ENCODE measurements at regions not wholly inside any gene's neighbourhood (a gene's known extent, or its start where the extent isn't known, plus 50 kb on each side); places are given as distances from the start of the nearest gene placed in this dataset.

DNA sequence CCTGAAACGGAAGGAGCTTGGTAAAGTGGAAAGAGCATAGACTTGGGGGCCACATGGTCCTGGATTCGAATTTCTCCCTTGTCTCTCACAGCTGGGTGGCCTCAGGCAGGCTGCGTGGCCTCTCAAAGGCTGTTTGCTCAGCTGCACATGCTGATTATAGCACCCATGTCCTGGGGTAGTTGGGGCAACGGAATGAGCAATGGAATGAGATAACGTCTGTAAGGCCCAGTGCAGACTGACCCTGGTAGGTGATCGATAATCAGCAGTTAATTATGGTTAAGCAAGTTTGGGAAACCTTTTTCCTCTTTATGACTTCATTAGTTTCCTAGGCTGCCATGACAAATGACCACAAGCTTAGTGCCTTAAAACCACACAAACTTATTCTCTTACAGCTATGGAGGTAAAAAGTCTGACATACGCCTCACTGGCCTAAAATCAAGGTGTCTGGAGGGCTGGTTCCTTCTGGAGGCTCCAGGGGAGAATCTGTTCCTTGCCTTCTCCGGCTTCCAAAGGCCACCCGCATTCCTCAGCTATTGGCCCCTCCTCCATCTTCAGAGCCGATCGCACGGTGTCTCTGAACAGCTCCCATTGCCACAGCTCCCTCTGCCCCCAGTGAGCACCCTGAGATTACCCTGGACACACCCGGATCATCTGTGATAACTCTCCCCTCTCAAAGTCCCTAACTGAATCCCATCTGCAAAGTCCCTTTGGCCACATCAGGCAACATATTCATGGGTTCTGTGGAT lies 294.9 kb upstream of the FOXF1 start:
- H3K4me1 Mint-ChIP-seq, result peaks cover 22 to 31% of the 10 kb centered on the region in 2 donors
- H3K36me3 Mint-ChIP-seq, result peaks cover 0 to 7% of the 10 kb centered on the region in 2 donors
- ATAC-seq (replicated peaks) (no peak), DNase-seq (no peak)
- no peak overlapping the region for H3K27ac Mint-ChIP-seq
- H3K4me3 Mint-ChIP-seq, result no peak overlapping the region
- peaks cover 5 to 8% of the 10 kb centered on the region in 2 donors for H3K27me3 Mint-ChIP-seq
- H3K9me3 Mint-ChIP-seq, result peaks cover 10 to 13% of the 10 kb centered on the region in 2 donors

DNA sequence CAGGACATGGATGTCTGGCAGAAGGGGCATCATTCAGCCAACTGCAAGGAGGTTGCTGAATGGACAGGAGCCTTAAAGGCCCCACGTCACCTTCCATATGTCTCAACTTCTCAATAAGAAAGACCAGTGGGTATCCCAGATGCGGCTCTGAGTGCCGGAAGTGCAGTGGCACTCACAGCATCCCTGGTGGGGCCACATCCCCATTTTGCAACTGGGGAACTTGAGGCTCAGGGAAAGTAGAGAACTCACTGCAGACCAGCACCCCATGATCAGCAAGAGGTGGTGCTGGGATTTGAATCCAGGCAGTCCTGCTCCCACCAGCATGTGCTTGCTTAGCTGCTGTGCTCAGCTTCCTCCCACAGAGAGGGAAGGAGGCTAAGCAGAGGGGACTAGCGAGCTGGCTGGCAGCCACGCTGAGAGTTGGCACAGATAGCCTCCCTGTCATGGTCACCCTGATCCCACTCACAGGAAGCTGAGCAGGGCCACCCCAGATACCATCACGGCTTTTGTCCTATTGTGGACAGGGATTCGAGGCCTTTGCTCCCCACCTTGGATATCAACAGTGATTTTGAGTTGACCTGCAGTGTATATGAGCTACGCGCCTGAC lies 294.2 kb upstream of the FOXF1 start:
- ATAC-seq (replicated peaks) (no peak), DNase-seq (no peak)
- H3K4me1 Mint-ChIP-seq, result peaks cover 22 to 31% of the 10 kb centered on the region in 2 donors
- H3K9me3 Mint-ChIP-seq, result peaks cover 9 to 13% of the 10 kb centered on the region in 2 donors
- no peak overlapping the region for H3K27ac Mint-ChIP-seq
- H3K36me3 Mint-ChIP-seq, result peaks cover 0 to 7% of the 10 kb centered on the region in 2 donors
- H3K4me3 Mint-ChIP-seq, result no peak overlapping the region
- H3K27me3 Mint-ChIP-seq, result peaks cover 5 to 13% of the 10 kb centered on the region in 2 donors

DNA sequence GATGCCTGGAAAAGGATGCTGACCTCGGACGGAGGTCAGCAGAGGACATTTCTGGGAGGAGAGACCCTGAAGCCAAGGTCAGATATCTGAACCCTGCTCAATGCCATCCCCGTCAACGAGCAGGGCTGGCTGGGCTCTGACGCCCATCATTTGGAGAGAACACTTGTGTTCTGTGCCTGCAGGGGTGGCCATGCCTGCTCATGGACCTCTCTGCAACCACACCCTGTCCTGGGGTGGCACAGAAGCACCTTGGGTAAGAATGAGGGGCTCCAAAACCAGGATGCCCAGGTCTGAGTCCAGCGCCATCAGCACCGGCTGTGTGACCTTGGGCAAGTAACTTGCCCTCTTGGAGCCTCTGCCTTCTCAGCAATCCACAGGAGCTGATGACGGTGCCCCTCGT lies 293.7 kb upstream of the FOXF1 start:
- Mint-ChIP-seq H3K9me3 (peaks cover 8 to 13% of the 10 kb centered on the region in 2 donors), H3K27ac (no peak overlapping the region), H3K36me3 (peaks cover 0 to 7% of the 10 kb centered on the region in 2 donors), H3K27me3 (peaks cover 5 to 16% of the 10 kb centered on the region in 2 donors), H3K4me1 (peaks cover 22 to 31% of the 10 kb centered on the region in 2 donors), H3K4me3 (no peak overlapping the region)
- DNase-seq (no peak), ATAC-seq (replicated peaks) (no peak)

DNA sequence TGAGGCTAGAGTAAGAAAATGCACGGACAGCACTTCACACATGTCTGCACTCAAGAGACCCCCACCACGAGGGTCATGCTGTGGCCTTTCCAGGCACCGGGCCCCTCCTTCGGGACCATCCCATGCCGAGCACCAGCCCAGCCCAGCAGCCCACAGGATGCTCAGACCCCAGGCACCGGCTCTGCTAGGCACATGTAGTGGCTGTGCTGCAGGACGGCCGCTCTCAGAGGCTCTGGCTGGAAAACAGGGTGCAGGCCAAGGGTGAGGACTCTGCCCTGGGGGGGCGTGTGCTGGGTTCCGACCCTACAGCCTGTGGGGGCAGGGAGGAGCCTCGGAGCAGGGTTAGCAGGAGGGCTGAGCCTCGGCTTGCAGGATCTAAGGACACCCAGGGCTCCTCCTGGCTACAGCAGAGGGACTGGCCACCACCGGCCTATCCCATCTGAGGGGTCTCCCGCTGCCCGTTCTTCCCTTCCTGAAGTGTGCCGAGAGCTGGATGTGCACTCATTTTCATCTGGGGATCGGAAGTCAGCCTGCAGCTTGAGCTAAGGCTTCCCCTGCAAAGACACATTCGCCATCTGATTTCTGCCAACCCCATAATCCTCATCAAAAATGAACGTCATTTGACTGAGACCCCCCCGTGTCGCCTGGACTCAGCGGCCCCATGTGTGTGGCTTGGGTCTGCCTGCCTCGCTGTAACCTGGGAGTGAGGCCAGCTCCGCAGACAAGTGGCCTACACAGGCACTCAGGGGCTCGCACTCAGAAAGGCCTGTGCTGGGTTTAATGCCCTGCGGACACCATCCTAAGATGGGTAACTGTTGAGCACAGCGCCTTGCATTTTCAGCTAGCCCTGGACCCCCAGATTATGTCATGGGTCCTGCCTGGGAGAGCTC lies 293.1 kb upstream of the FOXF1 start:
- H3K4me3 Mint-ChIP-seq, result no peak overlapping the region
- H3K9me3 Mint-ChIP-seq, result peaks cover 8% of the 10 kb centered on the region in 2 donors
- peaks cover 20 to 30% of the 10 kb centered on the region in 2 donors for H3K4me1 Mint-ChIP-seq
- DNase-seq (no peak), ATAC-seq (replicated peaks) (no peak)
- H3K27ac Mint-ChIP-seq, result no peak overlapping the region
- peaks cover 5 to 19% of the 10 kb centered on the region in 2 donors for H3K27me3 Mint-ChIP-seq
- peaks cover 0 to 7% of the 10 kb centered on the region in 2 donors for H3K36me3 Mint-ChIP-seq

DNA sequence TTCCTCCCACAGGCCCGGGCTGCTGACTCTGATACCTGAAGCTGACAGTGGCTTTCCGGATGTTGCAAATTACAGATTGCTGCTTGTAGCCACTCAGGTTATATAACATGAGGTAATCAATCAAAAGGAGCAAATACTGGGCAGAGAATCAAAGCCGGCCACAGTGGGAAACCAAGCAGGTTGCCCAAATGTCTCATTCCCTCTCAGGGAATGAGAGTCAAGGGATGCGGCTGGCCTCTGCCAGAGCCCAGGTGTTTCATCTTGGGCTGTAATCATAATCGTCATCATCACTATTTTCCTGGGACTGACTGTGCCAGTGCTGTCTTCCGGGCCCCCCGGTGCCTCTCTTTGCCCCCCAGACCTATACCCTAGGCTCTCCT lies 292.4 kb upstream of the FOXF1 start:
- Mint-ChIP-seq H3K27me3 (peaks cover 5 to 21% of the 10 kb centered on the region in 2 donors), H3K4me3 (no peak overlapping the region), H3K4me1 (peaks cover 15 to 24% of the 10 kb centered on the region in 2 donors), H3K36me3 (peaks cover 0 to 2% of the 10 kb centered on the region in 2 donors), H3K27ac (no peak overlapping the region), H3K9me3 (peaks cover 2% of the 10 kb centered on the region in 2 donors)
- DNase-seq (no peak), ATAC-seq (replicated peaks) (no peak)

DNA sequence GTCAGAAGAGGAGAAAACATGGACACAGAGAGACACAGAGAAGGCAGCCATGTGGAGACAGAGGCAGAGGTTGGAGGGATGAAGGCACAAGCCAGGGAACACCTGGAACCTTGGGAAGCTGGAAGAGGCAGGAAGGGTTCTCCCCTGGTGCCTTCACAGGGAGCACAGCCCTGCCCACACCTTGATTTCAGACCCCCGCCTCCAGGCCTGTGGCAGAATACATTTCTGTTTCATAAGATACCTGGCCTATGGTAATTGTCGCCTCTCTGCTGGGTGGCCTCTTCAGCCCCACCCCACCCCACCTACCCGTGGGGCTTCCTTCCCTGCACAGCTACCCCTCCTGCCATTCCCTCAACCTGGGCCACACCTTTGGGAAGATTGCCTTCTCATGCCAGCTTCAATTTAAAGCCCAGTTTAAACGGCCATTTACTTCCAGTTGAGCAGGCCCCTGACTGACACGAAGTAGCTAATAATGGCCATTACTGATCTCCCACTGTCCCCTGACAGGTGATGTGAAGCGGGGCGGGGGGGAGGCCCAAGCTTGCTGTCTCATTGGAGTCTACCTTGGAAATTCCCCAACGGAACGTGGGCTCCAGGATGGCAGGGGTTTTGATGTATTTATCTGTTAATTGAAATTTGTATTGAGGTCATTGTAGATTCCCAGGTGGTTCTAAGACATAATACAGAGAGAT lies 291.7 kb upstream of the FOXF1 start:
- Mint-ChIP-seq H3K4me1 (peaks cover 8 to 17% of the 10 kb centered on the region in 2 donors), H3K27ac (no peak overlapping the region), H3K36me3 (no peaks in the 10 kb centered on the region), H3K27me3 (peaks cover 11 to 25% of the 10 kb centered on the region in 2 donors), H3K4me3 (no peak overlapping the region), H3K9me3 (no peaks in the 10 kb centered on the region)
- ATAC-seq (replicated peaks) (no peak), DNase-seq (no peak)

DNA sequence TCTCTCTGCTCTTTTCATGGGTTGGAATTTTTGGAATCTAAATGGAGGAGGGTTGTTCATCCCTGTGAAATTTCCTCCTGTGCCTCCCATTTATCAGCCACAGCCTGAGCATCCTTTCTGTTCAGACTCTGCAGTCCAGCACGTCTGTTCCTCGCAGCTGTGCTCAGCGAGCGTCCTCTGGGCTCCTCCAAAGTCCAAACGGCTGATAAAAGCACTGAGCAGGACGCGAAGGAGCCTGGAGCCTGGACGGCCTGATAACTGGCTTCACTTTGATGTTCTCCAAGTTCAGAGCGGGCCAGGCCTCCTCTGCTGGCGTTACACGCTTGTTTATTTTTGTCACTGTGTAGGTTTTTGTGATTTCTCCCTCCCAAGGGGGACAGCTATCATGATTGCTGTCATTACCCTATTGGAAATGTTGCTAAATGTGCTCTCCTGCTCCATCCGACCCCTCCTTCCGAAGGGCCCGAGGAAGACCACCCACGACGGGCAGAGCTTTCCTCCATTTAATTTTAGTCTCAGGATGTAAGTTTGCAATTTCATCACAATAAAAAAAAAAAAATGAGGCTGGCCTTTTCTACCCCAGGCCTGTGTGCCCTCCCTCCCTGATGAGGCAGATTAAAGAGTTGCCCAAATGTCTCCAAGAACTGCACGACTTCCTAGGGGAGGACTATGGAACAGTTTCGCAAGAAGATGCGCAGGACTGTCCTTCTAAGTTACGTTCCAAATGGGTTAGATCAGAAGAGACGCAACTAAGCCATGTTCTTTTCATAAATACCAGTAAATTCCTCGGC lies 290.5 kb upstream of the FOXF1 start:
- ATAC-seq (replicated peaks), result no peak
- Mint-ChIP-seq H3K36me3 (no peaks in the 10 kb centered on the region), H3K4me3 (no peak overlapping the region), H3K27me3 (peaks cover 11 to 25% of the 10 kb centered on the region in 2 donors), H3K9me3 (no peaks in the 10 kb centered on the region), H3K4me1 (peaks cover 3 to 4% of the 10 kb centered on the region in 2 donors), H3K27ac (no peak overlapping the region)
- DNase-seq, result no peak

DNA sequence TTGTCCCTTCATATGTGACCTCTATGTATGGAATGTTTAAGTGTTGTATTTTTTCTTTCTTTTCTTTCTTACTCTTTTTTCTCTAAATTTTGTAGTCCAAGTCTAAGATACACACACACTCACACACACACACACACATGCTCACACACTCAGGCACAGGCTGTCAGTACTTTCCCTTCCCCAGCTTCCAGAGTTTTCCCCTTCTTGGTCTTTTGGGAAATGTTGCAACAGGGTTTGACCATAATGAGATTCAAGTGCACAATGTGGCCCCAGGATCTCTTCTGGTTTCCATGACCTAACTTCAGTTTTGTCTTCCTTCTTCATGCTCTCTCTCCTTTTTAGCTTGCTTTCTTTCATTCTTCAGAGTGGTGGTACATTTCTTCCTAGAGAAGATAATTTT lies 289.8 kb upstream of the FOXF1 start:
- H3K27me3 Mint-ChIP-seq, result peaks cover 11 to 25% of the 10 kb centered on the region in 2 donors
- no peaks in the 10 kb centered on the region for H3K36me3 Mint-ChIP-seq
- no peak overlapping the region for H3K4me3 Mint-ChIP-seq
- no peak for DNase-seq
- ATAC-seq (replicated peaks), result no peak
- H3K27ac Mint-ChIP-seq, result no peak overlapping the region
- no peaks in the 10 kb centered on the region for H3K9me3 Mint-ChIP-seq
- H3K4me1 Mint-ChIP-seq, result peaks cover 0 to 2% of the 10 kb centered on the region in 2 donors

DNA sequence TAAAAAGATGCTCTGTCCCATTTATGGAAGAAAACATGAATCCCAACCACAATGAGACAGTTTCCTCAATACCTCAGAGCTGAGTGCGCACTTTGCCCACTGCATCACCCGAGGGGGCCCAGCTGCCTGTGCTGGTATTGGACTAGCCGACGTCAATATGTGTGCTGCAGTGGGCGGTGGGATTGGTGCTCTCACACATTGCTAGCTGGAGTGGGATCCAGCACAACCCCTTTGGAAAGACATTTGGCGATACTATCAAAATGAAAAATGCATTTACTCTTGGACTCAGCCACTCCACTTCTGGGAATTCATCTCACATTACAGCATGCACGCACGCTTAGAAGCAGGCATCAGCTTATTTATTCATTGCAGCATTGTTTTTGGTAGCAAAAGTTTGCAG lies 289.2 kb upstream of the FOXF1 start:
- H3K4me3 Mint-ChIP-seq, result no peak overlapping the region
- peaks cover 11 to 26% of the 10 kb centered on the region in 2 donors for H3K27me3 Mint-ChIP-seq
- H3K9me3 Mint-ChIP-seq, result no peaks in the 10 kb centered on the region
- H3K27ac Mint-ChIP-seq, result no peak overlapping the region
- H3K36me3 Mint-ChIP-seq, result no peaks in the 10 kb centered on the region
- no peaks in the 10 kb centered on the region for H3K4me1 Mint-ChIP-seq
- no peak for DNase-seq
- no peak for ATAC-seq (replicated peaks)

DNA sequence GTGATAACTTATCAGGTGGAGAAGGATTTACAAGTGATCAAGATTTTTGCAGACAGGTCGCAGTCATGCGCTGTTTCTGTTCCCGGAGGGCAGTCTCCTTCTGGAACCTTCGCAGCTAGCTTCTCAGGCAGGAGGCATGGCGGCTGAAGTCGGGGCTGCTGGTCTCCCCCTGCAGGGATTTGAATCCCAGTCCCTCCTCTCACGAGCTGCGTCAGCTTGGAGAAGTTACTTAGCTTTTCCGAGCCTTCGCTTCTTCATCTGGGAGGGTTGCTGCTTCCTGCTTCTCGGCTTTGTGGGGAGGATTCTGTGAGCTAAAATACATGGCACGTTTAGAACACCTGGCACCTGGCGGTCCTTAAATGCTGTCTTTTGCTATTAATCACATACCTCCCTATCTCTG lies 287.8 kb upstream of the FOXF1 start:
- ATAC-seq (replicated peaks) (no peak), DNase-seq (no peak)
- H3K27me3 Mint-ChIP-seq, result peaks cover 13 to 33% of the 10 kb centered on the region in 2 donors
- H3K27ac Mint-ChIP-seq, result no peak overlapping the region
- H3K4me1 Mint-ChIP-seq, result no peaks in the 10 kb centered on the region
- H3K36me3 Mint-ChIP-seq, result no peaks in the 10 kb centered on the region
- no peaks in the 10 kb centered on the region for H3K9me3 Mint-ChIP-seq
- no peak overlapping the region for H3K4me3 Mint-ChIP-seq

DNA sequence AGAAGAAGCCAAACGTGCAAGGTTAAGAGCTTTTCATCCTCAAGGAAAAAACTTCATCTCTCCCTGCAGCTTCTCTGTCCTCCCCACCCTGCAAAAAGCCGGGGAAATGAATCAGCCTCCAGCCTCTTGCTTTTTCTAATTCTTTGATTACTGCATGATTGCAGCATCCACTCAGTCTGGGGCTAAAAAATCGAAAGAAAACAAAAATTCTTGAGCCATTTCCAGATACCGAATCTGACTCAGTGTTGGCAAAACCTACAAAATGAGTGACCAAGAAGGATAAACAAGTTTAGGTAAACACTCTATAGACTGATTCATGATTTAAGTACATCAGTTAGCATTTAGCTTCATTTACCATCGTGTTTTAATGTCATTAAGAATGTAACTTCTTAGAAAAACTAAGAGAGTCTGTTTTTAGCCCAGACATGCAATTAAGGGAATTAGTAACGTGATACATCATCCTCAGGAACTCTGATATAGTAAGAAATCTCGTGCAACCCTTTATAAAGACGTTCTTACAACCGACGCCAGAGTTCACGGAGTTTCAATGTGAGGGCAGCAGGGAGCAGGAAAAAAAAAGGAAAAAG lies 287.3 kb upstream of the FOXF1 start:
- Mint-ChIP-seq H3K4me3 (no peak overlapping the region), H3K27ac (no peak overlapping the region), H3K27me3 (peaks cover 17 to 33% of the 10 kb centered on the region in 2 donors), H3K9me3 (no peaks in the 10 kb centered on the region), H3K4me1 (no peaks in the 10 kb centered on the region), H3K36me3 (no peaks in the 10 kb centered on the region)
- DNase-seq (no peak), ATAC-seq (replicated peaks) (no peak)

DNA sequence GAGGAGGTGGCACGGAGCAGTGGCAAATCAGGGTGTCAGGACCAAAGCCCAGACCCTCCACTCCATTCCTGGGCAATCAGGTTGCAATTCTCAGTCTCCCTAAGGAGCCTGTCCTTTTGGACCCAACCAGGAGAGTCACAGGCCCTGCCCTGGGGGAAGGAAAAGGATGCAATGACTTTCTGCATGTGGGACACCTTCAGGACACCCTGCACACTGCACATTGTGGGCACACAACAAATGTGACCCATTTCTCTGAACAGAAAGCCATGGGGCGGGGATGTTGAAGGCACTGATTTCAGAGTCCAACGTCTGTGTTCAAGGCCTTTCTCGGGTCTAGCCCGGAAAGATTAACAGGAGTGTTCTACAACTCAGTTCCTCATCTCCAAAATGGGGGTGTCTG lies 286.2 kb upstream of the FOXF1 start:
- no peak overlapping the region for H3K4me3 Mint-ChIP-seq
- no peaks in the 10 kb centered on the region for H3K4me1 Mint-ChIP-seq
- H3K27me3 Mint-ChIP-seq, result peaks cover 17 to 33% of the 10 kb centered on the region in 2 donors
- no peaks in the 10 kb centered on the region for H3K9me3 Mint-ChIP-seq
- DNase-seq (no peak), ATAC-seq (replicated peaks) (no peak)
- no peaks in the 10 kb centered on the region for H3K36me3 Mint-ChIP-seq
- H3K27ac Mint-ChIP-seq, result no peak overlapping the region

DNA sequence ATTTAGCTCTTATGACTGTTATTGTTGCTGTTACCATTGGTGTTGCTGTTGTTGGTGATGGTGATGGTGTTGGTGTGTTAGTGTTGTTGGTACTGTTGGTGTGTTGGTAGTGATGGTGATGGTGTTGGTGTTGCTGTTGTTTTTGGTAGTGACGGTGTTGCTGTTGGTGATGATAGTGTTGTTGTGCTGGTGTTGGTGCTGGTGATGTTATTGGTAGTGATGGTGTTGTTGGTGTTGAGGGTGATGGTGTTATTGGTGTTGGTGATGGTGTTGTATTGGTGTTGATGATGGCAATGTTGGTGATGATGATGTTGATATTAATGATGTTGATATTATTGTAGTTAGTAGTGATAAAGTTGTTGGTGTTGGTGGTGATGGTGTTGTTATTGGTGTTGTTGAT lies 285.7 kb upstream of the FOXF1 start:
- H3K36me3 Mint-ChIP-seq, result no peaks in the 10 kb centered on the region
- no peak for ATAC-seq (replicated peaks)
- H3K4me3 Mint-ChIP-seq, result no peak overlapping the region
- peaks cover 17 to 32% of the 10 kb centered on the region in 2 donors for H3K27me3 Mint-ChIP-seq
- no peaks in the 10 kb centered on the region for H3K9me3 Mint-ChIP-seq
- no peaks in the 10 kb centered on the region for H3K4me1 Mint-ChIP-seq
- no peak overlapping the region for H3K27ac Mint-ChIP-seq
- DNase-seq, result no peak

All from stimulated activated naive B cell treated with anti-CD40 and anti-IgM and Interleukin-4, amounts not matched to agents 10 μg/mL and 1 μg/mL and 100 μg/mL, for 72 hours (primary cell).